OCI-LY7 (cell line): ENCODE measurements at regions not wholly inside any gene's neighbourhood (a gene's known extent, or its start where the extent isn't known, plus 50 kb on each side); places are given as distances from the start of the nearest gene placed in this dataset.
"Not testable (repeated sequence)": the region's sequence is repeated elsewhere in the genome, so short reads cannot be mapped to it uniquely, and the experiment has no call there.

ENCODE experiments used
- BruUV-seq: library from RNA; stranded (reverse); fragments of 400-500 nt; replicated peaks from 2 replicates; lab custom pipeline; 2021; lab: Mats Ljungman, UMichigan
- CTCF ChIA-PET: fragments of 300-600 bp; sonication (Branson Sonifier 250); formaldehyde crosslinking; loops from one replicate; lab custom pipeline; 2022; ENCODE audit warnings: antibody characterized with exemption; ENCODE audit not compliant: unreplicated experiment; lab: Charles Lee
- POLR2A ChIA-PET: fragments of 300-600 bp; sonication (Branson Sonifier 250); formaldehyde crosslinking; loops from one replicate; lab custom pipeline; 2022; ENCODE audit warnings: antibody characterized with exemption; lab: Charles Lee
- DNase-seq: peaks from one replicate; pipeline ENCODE4 v3.0.0-alpha.2; 2015; ENCODE audit warnings: low spot score
- H2AFZ ChIP-seq: fragments of 200-600 bp; sonication (generic), shearing (Covaris generic); 2 replicates; pipeline ENCODE4 v1.6.1; 2014; ENCODE audit warnings: mild to moderate bottlenecking, antibody characterized with exemption, low read length, moderate library complexity
- H3K27ac ChIP-seq: fragments of 200-600 bp; sonication (generic); 2 replicates; pipeline ENCODE4 v1.5.1; 2014; ENCODE audit warnings: mixed run types, low read depth, mild to moderate bottlenecking, moderate library complexity, low read length, inconsistent platforms; ENCODE audit not compliant: poor library complexity, severe bottlenecking
- H3K36me3 ChIP-seq: fragments of 200-600 bp; sonication (generic); 2 replicates; pipeline ENCODE4 v1.6.1; 2014; ENCODE audit warnings: mild to moderate bottlenecking, antibody characterized with exemption, low read length, moderate library complexity, mixed read lengths; ENCODE audit not compliant: insufficient read depth
- H3K4me1 ChIP-seq: fragments of 200-600 bp; sonication (generic); 2 replicates; pipeline ENCODE4 v1.5.1; 2014; ENCODE audit warnings: mild to moderate bottlenecking, low read length; ENCODE audit not compliant: insufficient read depth, poor library complexity, severe bottlenecking
- H3K4me2 ChIP-seq: fragments of 200-600 bp; sonication (generic); 2 replicates; pipeline ENCODE4 v1.6.1; 2014; ENCODE audit warnings: mild to moderate bottlenecking, low read length
- H3K4me3 ChIP-seq: fragments of 200-600 bp; sonication (generic); 2 replicates; pipeline ENCODE4 v1.5.1; 2014; ENCODE audit warnings: mild to moderate bottlenecking, low read depth, low read length; ENCODE audit not compliant: poor library complexity, severe bottlenecking
- H3K79me2 ChIP-seq: fragments of 200-600 bp; sonication (generic); 2 replicates; pipeline ENCODE4 v1.6.1; 2016; ENCODE audit warnings: low read depth, mild to moderate bottlenecking, low read length, moderate library complexity, mixed read lengths; ENCODE audit not compliant: insufficient read depth
- H3K9me2 ChIP-seq: fragments of 200-600 bp; sonication (generic); 2 replicates; pipeline ENCODE4 v1.6.1; 2016; ENCODE audit warnings: mild to moderate bottlenecking, low read length, mixed read lengths; ENCODE audit not compliant: insufficient read depth
- H3K9me3 ChIP-seq: fragments of 200-600 bp; sonication (generic); 2 replicates; pipeline ENCODE4 v1.6.1; 2014; ENCODE audit warnings: mild to moderate bottlenecking, mixed run types, low read length, mixed read lengths
- H4K20me1 ChIP-seq: fragments of 200-600 bp; sonication (generic); 2 replicates; pipeline ENCODE4 v1.6.1; 2014; ENCODE audit warnings: mild to moderate bottlenecking, antibody characterized with exemption, low read length, moderate library complexity, mixed read lengths; ENCODE audit not compliant: insufficient read depth
- EZH2phosphoT487 ChIP-seq: fragments of 200-600 bp; sonication (generic); IDR thresholded peaks from 2 replicates; pipeline ENCODE4 v1.6.1; 2018; ENCODE audit warnings: low read depth, borderline replicate concordance, mild to moderate bottlenecking, mixed run types, antibody characterized with exemption, low read length, moderate library complexity, mixed read lengths
- intact Hi-C: fragments of 100-400 bp; cut with micrococcal nuclease; formaldehyde crosslinking; loops from one replicate; pipeline ENCODE4 v1.10.0; 2022; ENCODE audit not compliant: unreplicated experiment
- TF ChIP-seq, protein P1 (sequence below): fragments of 200-600 bp; sonication (generic); conservative IDR thresholded peaks from 2 replicates; pipeline ENCODE4 v1.5.1; 2014; ENCODE audit warnings: mild to moderate bottlenecking, antibody characterized with exemption, low read length, moderate library complexity, mixed read lengths

DNA sequence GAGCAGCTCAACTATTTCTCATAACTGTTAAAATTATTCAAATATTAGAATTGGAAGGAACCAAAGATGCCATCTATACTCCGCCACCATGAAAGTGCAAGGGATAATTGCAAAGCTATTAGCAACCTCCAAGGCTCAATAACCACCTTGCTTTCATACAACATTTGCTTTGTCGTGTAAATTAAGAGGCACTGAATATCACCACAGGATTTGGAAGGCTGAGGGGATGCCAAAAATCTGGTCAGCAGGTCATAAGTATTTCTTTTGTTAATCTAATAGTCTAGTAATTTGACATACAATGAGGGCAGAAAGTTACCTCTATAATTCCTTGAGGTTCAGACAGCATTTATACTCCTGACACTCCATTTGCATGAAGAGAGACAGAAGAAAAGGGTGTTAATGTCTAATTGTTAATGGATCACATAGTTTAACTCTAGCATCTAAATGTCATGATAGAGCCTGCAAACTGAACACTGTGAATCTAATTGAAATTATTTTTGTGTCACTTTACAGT lies 200.9 kb upstream of the DIAPH2 start:
- H3K4me3 ChIP-seq, result no peak overlapping the region
- no peaks in the 10 kb centered on the region for H3K4me1 ChIP-seq
- H3K4me2 ChIP-seq, result no peak overlapping the region
- no peak overlapping the region for H2AFZ ChIP-seq
- intact Hi-C loops, result no loop called here
- TF ChIP-seq, protein P1, sequence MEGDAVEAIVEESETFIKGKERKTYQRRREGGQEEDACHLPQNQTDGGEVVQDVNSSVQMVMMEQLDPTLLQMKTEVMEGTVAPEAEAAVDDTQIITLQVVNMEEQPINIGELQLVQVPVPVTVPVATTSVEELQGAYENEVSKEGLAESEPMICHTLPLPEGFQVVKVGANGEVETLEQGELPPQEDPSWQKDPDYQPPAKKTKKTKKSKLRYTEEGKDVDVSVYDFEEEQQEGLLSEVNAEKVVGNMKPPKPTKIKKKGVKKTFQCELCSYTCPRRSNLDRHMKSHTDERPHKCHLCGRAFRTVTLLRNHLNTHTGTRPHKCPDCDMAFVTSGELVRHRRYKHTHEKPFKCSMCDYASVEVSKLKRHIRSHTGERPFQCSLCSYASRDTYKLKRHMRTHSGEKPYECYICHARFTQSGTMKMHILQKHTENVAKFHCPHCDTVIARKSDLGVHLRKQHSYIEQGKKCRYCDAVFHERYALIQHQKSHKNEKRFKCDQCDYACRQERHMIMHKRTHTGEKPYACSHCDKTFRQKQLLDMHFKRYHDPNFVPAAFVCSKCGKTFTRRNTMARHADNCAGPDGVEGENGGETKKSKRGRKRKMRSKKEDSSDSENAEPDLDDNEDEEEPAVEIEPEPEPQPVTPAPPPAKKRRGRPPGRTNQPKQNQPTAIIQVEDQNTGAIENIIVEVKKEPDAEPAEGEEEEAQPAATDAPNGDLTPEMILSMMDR, result no peak
- TF ChIP-seq EZH2phosphoT487, result no peak
- no peaks in the 10 kb centered on the region for H4K20me1 ChIP-seq
- no peaks in the 10 kb centered on the region for H3K79me2 ChIP-seq
- ChIA-PET POLR2A (no interaction called here), CTCF (no interaction called here)
- BruUV-seq, result no TSS peak
- no peak overlapping the region for H3K27ac ChIP-seq
- no peaks in the 10 kb centered on the region for H3K9me2 ChIP-seq
- no peaks in the 10 kb centered on the region for H3K36me3 ChIP-seq
- DNase-seq, result no peak
- no peaks in the 10 kb centered on the region for H3K9me3 ChIP-seq

- DNase-seq, H3K79me2 ChIP-seq, CTCF ChIA-PET, H2AFZ ChIP-seq, intact Hi-C loops, H3K9me3 ChIP-seq, POLR2A ChIA-PET, H4K20me1 ChIP-seq, BruUV-seq, H3K36me3 ChIP-seq, H3K4me3 ChIP-seq, H3K27ac ChIP-seq, H3K9me2 ChIP-seq, H3K4me2 ChIP-seq, H3K4me1 ChIP-seq: not testable (repeated sequence)
These were observed 198.0 kb upstream of the DIAPH2 start for GRCh38 chrX:96486687-96487086.

GRCh38 chrX:96502507-96502906 lies 182.1 kb upstream of the DIAPH2 start:
- Histone ChIP-seq H3K27ac (no peak overlapping the region), H2AFZ (no peak overlapping the region), H3K9me2 (no peaks in the 10 kb centered on the region), H3K4me2 (no peak overlapping the region), H3K4me3 (no peak overlapping the region), H3K36me3 (no peaks in the 10 kb centered on the region), H4K20me1 (no peaks in the 10 kb centered on the region), H3K9me3 (no peaks in the 10 kb centered on the region), H3K4me1 (no peaks in the 10 kb centered on the region), H3K79me2 (no peaks in the 10 kb centered on the region)
- ChIA-PET POLR2A (no interaction called here), CTCF (no interaction called here)
- intact Hi-C loops, result no loop called here
- TF ChIP-seq EZH2phosphoT487, result no peak
- TF ChIP-seq, protein P1, result no peak
- BruUV-seq, result no TSS peak
- DNase-seq, result no peak

DNA sequence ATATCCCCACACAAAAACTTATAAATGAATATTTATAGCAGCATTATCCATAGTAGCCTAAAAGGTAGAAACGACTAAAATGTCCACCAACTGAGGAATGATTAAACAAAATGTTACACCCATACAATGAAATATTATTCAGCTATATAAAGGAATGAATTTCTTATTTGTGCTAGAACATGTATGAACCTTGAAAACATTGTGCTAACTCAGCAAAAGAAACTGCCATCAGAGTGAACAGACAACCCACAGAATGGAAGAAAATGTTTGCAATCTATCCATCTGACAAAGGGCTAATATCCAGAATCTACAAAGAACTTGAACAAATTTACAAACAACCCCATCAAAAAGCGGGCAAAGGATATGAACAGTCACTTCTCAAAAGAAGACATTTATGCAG lies 155.3 kb upstream of the DIAPH2 start:
- H3K4me3 ChIP-seq, H4K20me1 ChIP-seq, H3K27ac ChIP-seq, CTCF ChIA-PET, H3K9me3 ChIP-seq, H3K4me2 ChIP-seq, H3K9me2 ChIP-seq, intact Hi-C loops, H3K36me3 ChIP-seq, BruUV-seq, H3K79me2 ChIP-seq, POLR2A ChIA-PET, H2AFZ ChIP-seq, DNase-seq, H3K4me1 ChIP-seq: not testable (repeated sequence)
